ENCODE measurements at regions not wholly inside any gene's neighbourhood (a gene's known extent, or its start where the extent isn't known, plus 50 kb on each side); places are given as distances from the start of the nearest gene placed in this dataset.
"Not testable (repeated sequence)": the region's sequence is repeated elsewhere in the genome, so short reads cannot be mapped to it uniquely, and the experiment has no call there.

- not testable (repeated sequence) for DNase-seq (ENCODE audit: low spot score)
Measured at GRCh38 chr2:185988907-185989306, 250.3 kb downstream of the FSIP2 start.

GRCh38 chr2:185990861-185991525 lies 252.4 kb downstream of the FSIP2 start:
- no peak for DNase-seq (ENCODE audit: low spot score)

GRCh38 chr2:185998562-185999070 lies 260.0 kb downstream of the FSIP2 start:
- no peak for DNase-seq (ENCODE audit: low spot score)

GRCh38 chr2:186009341-186009740 lies 270.7 kb downstream of the FSIP2 start:
- no peak for DNase-seq (ENCODE audit: low spot score)

GRCh38 chr2:186017278-186017677 lies 278.7 kb downstream of the FSIP2 start:
- DNase-seq (ENCODE audit: low spot score), result no peak

- DNase-seq (ENCODE audit: low spot score), result no peak
Measured at GRCh38 chr2:186024921-186025320, 286.3 kb downstream of the FSIP2 start.

- DNase-seq (ENCODE audit: low spot score), result no peak
Measured at GRCh38 chr2:186027922-186028321, 289.3 kb downstream of the FSIP2 start.

- DNase-seq (ENCODE audit: low spot score), result no peak
Measured at GRCh38 chr2:186031229-186031628, 292.6 kb downstream of the FSIP2 start.

- DNase-seq (ENCODE audit: low spot score), result no peak
Measured at GRCh38 chr2:186032102-186032738, 293.6 kb downstream of the FSIP2 start.

GRCh38 chr2:186032930-186033329 lies 294.3 kb downstream of the FSIP2 start:
- DNase-seq (ENCODE audit: low spot score), result no peak

GRCh38 chr2:186033541-186033940 lies 294.9 kb downstream of the FSIP2 start:
- no peak for DNase-seq (ENCODE audit: low spot score)

GRCh38 chr2:186036862-186037449 lies 298.4 kb downstream of the FSIP2 start:
- no peak for DNase-seq (ENCODE audit: low spot score)

- no peak for DNase-seq (ENCODE audit: low spot score)
Measured at GRCh38 chr2:186042207-186043028, 303.8 kb downstream of the FSIP2 start.

GRCh38 chr2:186044761-186045160 lies 306.2 kb downstream of the FSIP2 start:
- no peak for DNase-seq (ENCODE audit: low spot score)

- DNase-seq (ENCODE audit: low spot score), result no peak
Measured at GRCh38 chr2:186052930-186053329, 314.3 kb downstream of the FSIP2 start.

- DNase-seq (ENCODE audit: low spot score), result no peak
Measured at GRCh38 chr2:186058614-186059013, 320.0 kb downstream of the FSIP2 start.

- DNase-seq (ENCODE audit: low spot score), result no peak
Measured at GRCh38 chr2:186059096-186059495, 320.5 kb downstream of the FSIP2 start.

- DNase-seq (ENCODE audit: low spot score), result no peak
Measured at GRCh38 chr2:186060744-186061440, 322.3 kb downstream of the FSIP2 start.

- DNase-seq (ENCODE audit: low spot score), result no peak
Measured at GRCh38 chr2:186064507-186064906, 325.9 kb downstream of the FSIP2 start.

GRCh38 chr2:186065491-186065890 lies 326.9 kb downstream of the FSIP2 start:
- DNase-seq (ENCODE audit: low spot score), result no peak

- DNase-seq (ENCODE audit: low spot score), result no peak
Measured at GRCh38 chr2:186068139-186068801, 329.7 kb downstream of the FSIP2 start.
